ENCODE measurements at regions not wholly inside any gene's neighbourhood (a gene's known extent, or its start where the extent isn't known, plus 50 kb on each side); places are given as distances from the start of the nearest gene placed in this dataset.

GRCh38 chr14:36022765-36023410, 153.6 kb downstream of the PTCSC3 start:
- no peak for TF ChIP-seq CTCF (IDR thresholded peaks at IDR 0.05; ENCODE audit: insufficient read depth, low read depth, low read length)
- no peak for TF ChIP-seq EZH2 (IDR thresholded peaks at IDR 0.05; ENCODE audit: insufficient read depth, low read length)

All from astrocyte (in vitro differentiated cells and primary cell).